ENCODE measurements at regions not wholly inside any gene's neighbourhood (a gene's known extent, or its start where the extent isn't known, plus 50 kb on each side); places are given as distances from the start of the nearest gene placed in this dataset.

- no peaks in the 10 kb centered on the region for H3K36me3 ChIP-seq
- H3K27ac ChIP-seq = no peak overlapping the region
- no peak for TF ChIP-seq CTCF (IDR thresholded peaks at IDR 0.05; ENCODE audit: low read depth, low read length)
- H3K9me3 ChIP-seq (ENCODE audit: severe bottlenecking) = no peaks in the 10 kb centered on the region
- H3K4me3 ChIP-seq (ENCODE audit: low read depth, low read length) = no peak overlapping the region
- H3K27me3 ChIP-seq (ENCODE audit: insufficient read depth, low read depth, severe bottlenecking) = no peaks in the 10 kb centered on the region
- DNase-seq = no peak
Measured at GRCh38 chr11:69964247-69964643, 113.9 kb upstream of the ANO1 start.

- no peak for TF ChIP-seq CTCF (IDR thresholded peaks at IDR 0.05; ENCODE audit: low read depth, low read length)
- Histone ChIP-seq H3K27ac (no peak overlapping the region), H3K27me3 (ENCODE audit: insufficient read depth, low read depth, severe bottlenecking) (no peaks in the 10 kb centered on the region), H3K9me3 (ENCODE audit: severe bottlenecking) (no peaks in the 10 kb centered on the region), H3K4me3 (ENCODE audit: low read depth, low read length) (no peak overlapping the region), H3K36me3 (no peaks in the 10 kb centered on the region)
- no peak for DNase-seq
Measured at GRCh38 chr11:69965821-69966582, 112.1 kb upstream of the ANO1 start.

GRCh38 chr11:69966583-69966835 lies 111.6 kb upstream of the ANO1 start:
- Histone ChIP-seq H3K4me3 (ENCODE audit: low read depth, low read length) (no peak overlapping the region), H3K27ac (no peak overlapping the region), H3K27me3 (ENCODE audit: insufficient read depth, low read depth, severe bottlenecking) (no peaks in the 10 kb centered on the region), H3K9me3 (ENCODE audit: severe bottlenecking) (no peaks in the 10 kb centered on the region), H3K36me3 (no peaks in the 10 kb centered on the region)
- no peak for DNase-seq
- TF ChIP-seq CTCF (IDR thresholded peaks at IDR 0.05; ENCODE audit: low read depth, low read length) = no peak

GRCh38 chr11:69966910-69967483 lies 111.1 kb upstream of the ANO1 start:
- Histone ChIP-seq H3K36me3 (no peaks in the 10 kb centered on the region), H3K27me3 (ENCODE audit: insufficient read depth, low read depth, severe bottlenecking) (no peaks in the 10 kb centered on the region), H3K4me3 (ENCODE audit: low read depth, low read length) (no peak overlapping the region), H3K9me3 (ENCODE audit: severe bottlenecking) (no peaks in the 10 kb centered on the region), H3K27ac (no peak overlapping the region)
- no peak for DNase-seq
- TF ChIP-seq CTCF (IDR thresholded peaks at IDR 0.05; ENCODE audit: low read depth, low read length) = no peak

GRCh38 chr11:69967484-69967883 lies 110.6 kb upstream of the ANO1 start:
- H3K27ac ChIP-seq = no peak overlapping the region
- H3K36me3 ChIP-seq = no peaks in the 10 kb centered on the region
- DNase-seq = no peak
- H3K4me3 ChIP-seq (ENCODE audit: low read depth, low read length) = no peak overlapping the region
- TF ChIP-seq CTCF (IDR thresholded peaks at IDR 0.05; ENCODE audit: low read depth, low read length) = no peak
- H3K27me3 ChIP-seq (ENCODE audit: insufficient read depth, low read depth, severe bottlenecking) = no peaks in the 10 kb centered on the region
- H3K9me3 ChIP-seq (ENCODE audit: severe bottlenecking) = no peaks in the 10 kb centered on the region
